Neuronal stem cell (in vitro differentiated cells): ENCODE measurements at regions not wholly inside any gene's neighbourhood (a gene's known extent, or its start where the extent isn't known, plus 50 kb on each side); places are given as distances from the start of the nearest gene placed in this dataset.

ENCODE experiments used
- DNase-seq: peaks from one replicate; pipeline ENCODE4 v3.0.0-alpha.2; 2013; ENCODE audit warnings: low spot score
- H2AFZ ChIP-seq: one replicate; pipeline ENCODE4 v1.6.1; 2013; ENCODE audit warnings: mild to moderate bottlenecking, low read length, inconsistent platforms
- H2AK5ac ChIP-seq: 2 replicates; pipeline ENCODE4 v1.6.1; 2013; ENCODE audit warnings: low read depth, mild to moderate bottlenecking, inconsistent platforms, low read length, moderate library complexity, mixed read lengths
- H2BK120ac ChIP-seq: 2 replicates; pipeline ENCODE4 v1.6.1; 2013; ENCODE audit warnings: low read depth, mild to moderate bottlenecking, inconsistent platforms, low read length, moderate library complexity, mixed read lengths
- H2BK12ac ChIP-seq: one replicate; pipeline ENCODE4 v1.6.1; 2013; ENCODE audit warnings: low read length, inconsistent platforms
- H2BK15ac ChIP-seq: 2 replicates; pipeline ENCODE4 v1.6.1; 2013; ENCODE audit warnings: mild to moderate bottlenecking, low read length, inconsistent platforms, mixed read lengths
- H2BK5ac ChIP-seq: one replicate; pipeline ENCODE4 v1.6.1; 2013; ENCODE audit warnings: inconsistent platforms, mild to moderate bottlenecking, low read length, moderate library complexity
- H3K14ac ChIP-seq: one replicate; pipeline ENCODE4 v1.6.1; 2013; ENCODE audit warnings: low read length, inconsistent platforms
- H3K18ac ChIP-seq: 2 replicates; pipeline ENCODE4 v1.6.1; 2013; ENCODE audit warnings: low read length, inconsistent platforms
- H3K23ac ChIP-seq: 2 replicates; pipeline ENCODE4 v1.6.1; 2013; ENCODE audit warnings: low read depth, mild to moderate bottlenecking, mixed read lengths, low read length, inconsistent platforms; ENCODE audit not compliant: poor library complexity
- H3K27ac ChIP-seq: replicated peaks from 3 replicates; pipeline ENCODE4 v1.5.1; 2013; ENCODE audit warnings: low read length, inconsistent platforms
- H3K27me3 ChIP-seq, 3 experiments: 2 replicates each; pipeline ENCODE4 v1.6.1; 2013; ENCODE audit warnings: low read length in 3 of 3, mild to moderate bottlenecking in 2 of 3, inconsistent platforms in 1 of 3, low read depth in 1 of 3, mixed read lengths in 1 of 3, moderate library complexity in 1 of 3; ENCODE audit not compliant: control insufficient read depth in 3 of 3, insufficient read depth in 3 of 3
- H3K36me3 ChIP-seq, 2 donors: replicated peaks in 1 of 2; 2 replicates each; pipeline ENCODE4 v1.6.1; 2013; ENCODE audit warnings: low read length in 2 of 2; ENCODE audit not compliant: control insufficient read depth in 2 of 2, insufficient read depth in 2 of 2
- H3K4ac ChIP-seq: 2 replicates; pipeline ENCODE4 v1.6.1; 2013; ENCODE audit warnings: inconsistent platforms, mild to moderate bottlenecking, low read length, moderate library complexity
- H3K4me1 ChIP-seq, 2 donors: 1 replicate in 1 of 2; 2 replicates in 1 of 2; pipeline ENCODE4 v1.6.1; 2013; ENCODE audit warnings: low read length in 2 of 2, low read depth in 1 of 2; ENCODE audit not compliant: control insufficient read depth in 2 of 2, insufficient read depth in 1 of 2
- H3K4me2 ChIP-seq: one replicate; pipeline ENCODE4 v1.6.1; 2013; ENCODE audit warnings: mild to moderate bottlenecking, low read length, inconsistent platforms; ENCODE audit not compliant: insufficient read depth, poor library complexity, severe bottlenecking
- H3K4me3 ChIP-seq, 2 donors: 2 replicates each; pipeline ENCODE4 v1.5.1; 2013; ENCODE audit warnings: low read length in 2 of 2, mild to moderate bottlenecking in 2 of 2, inconsistent platforms in 1 of 2, moderate library complexity in 1 of 2
- H3K79me1 ChIP-seq: one replicate; pipeline ENCODE4 v1.6.1; 2013; ENCODE audit warnings: low read depth, mild to moderate bottlenecking, inconsistent platforms, low read length, moderate library complexity
- H3K9ac ChIP-seq: one replicate; pipeline ENCODE4 v1.6.1; 2013; ENCODE audit warnings: mild to moderate bottlenecking, low read depth, low read length, inconsistent platforms; ENCODE audit not compliant: poor library complexity
- H3K9me3 ChIP-seq, 2 donors: replicated peaks in 1 of 2; 2 replicates each; pipeline versions ENCODE3 to v1.6.1; 2013; ENCODE audit warnings: low read length in 2 of 2, mild to moderate bottlenecking in 2 of 2, inconsistent platforms in 1 of 2, low read depth in 1 of 2, mixed read lengths in 1 of 2, moderate library complexity in 1 of 2; ENCODE audit not compliant: control insufficient read depth in 2 of 2, insufficient read depth in 1 of 2
- H4K8ac ChIP-seq: one replicate; pipeline ENCODE4 v1.6.1; 2013; ENCODE audit warnings: low read depth, mild to moderate bottlenecking, inconsistent platforms, low read length, moderate library complexity
- H4K91ac ChIP-seq: one replicate; pipeline ENCODE4 v1.6.1; 2013; ENCODE audit warnings: low read length, low read depth, mild to moderate bottlenecking, inconsistent platforms; ENCODE audit not compliant: poor library complexity
- WGBS, 2 donors: extraction: QIAGEN DNeasy Blood & Tissue Kit; methylation state at CpG; one replicate each; pipeline ENCODE4 v1.1.7; 2013; ENCODE audit warnings: missing lambda C conversion rate in 2 of 2, mixed read lengths in 1 of 2; ENCODE audit not compliant: insufficient read length in 2 of 2, insufficient replicate concordance in 1 of 2; ENCODE audit errors: extremely low coverage in 2 of 2; 5-methylcytosine and 5-hydroxymethylcytosine counted together

DNA sequence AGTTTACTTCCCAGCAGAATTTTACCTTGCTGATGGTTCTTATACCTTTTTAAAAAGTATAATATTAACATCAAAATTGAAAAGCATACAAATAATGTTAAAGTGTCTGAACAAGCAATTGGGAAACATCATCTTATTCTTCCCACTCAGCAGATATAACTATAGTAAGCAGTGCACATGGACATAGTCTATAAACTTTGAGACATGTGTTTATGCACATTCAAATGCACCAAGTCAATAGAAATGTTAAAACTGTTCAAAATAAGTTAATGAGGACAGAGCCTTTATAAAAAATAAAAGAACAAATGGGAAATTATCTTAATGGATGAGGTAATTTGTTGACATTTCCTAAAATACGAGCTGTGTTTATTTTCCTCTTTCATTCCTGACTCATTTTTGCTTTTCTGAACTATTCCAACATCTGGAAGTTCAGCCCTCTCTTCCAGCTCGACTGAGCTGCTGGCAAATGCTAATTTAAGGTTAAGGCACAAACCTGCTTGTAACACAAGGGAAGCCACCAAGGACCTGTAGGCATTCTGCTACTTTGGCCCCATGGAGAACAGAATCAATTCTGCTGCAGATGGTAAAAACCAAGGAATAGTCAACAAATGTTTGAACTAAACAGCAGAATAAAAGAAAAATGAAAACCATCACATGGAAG is 110.3 kb upstream of the MAP3K4 start:
- no peak overlapping the region for H3K18ac ChIP-seq
- no peak overlapping the region for H3K27ac ChIP-seq
- H3K4me3 ChIP-seq: no peak overlapping the region
- H2AK5ac ChIP-seq: no peak overlapping the region
- no peak overlapping the region for H3K14ac ChIP-seq
- H3K79me1 ChIP-seq: no peaks in the 10 kb centered on the region
- H2BK120ac ChIP-seq: no peak overlapping the region
- H4K8ac ChIP-seq: no peak overlapping the region
- DNase-seq: no peak
- H3K9me3 ChIP-seq: no peaks in the 10 kb centered on the region
- H3K23ac ChIP-seq: no peak overlapping the region
- H4K91ac ChIP-seq: no peak overlapping the region
- H3K36me3 ChIP-seq: no peaks in the 10 kb centered on the region
- H3K9ac ChIP-seq: no peak overlapping the region
- no CpG with 5 or more reads among the region's 2 CpGs for WGBS, 2 donors
- peaks cover 0 to 3% of the 10 kb centered on the region in 2 donors for H3K4me1 ChIP-seq
- no peak overlapping the region for H3K4ac ChIP-seq
- H2AFZ ChIP-seq: no peak overlapping the region
- H3K4me2 ChIP-seq: no peak overlapping the region
- H2BK15ac ChIP-seq: no peak overlapping the region
- H3K27me3 ChIP-seq: no peaks in the 10 kb centered on the region
- H2BK5ac ChIP-seq: no peak overlapping the region
- no peak overlapping the region for H2BK12ac ChIP-seq

DNA sequence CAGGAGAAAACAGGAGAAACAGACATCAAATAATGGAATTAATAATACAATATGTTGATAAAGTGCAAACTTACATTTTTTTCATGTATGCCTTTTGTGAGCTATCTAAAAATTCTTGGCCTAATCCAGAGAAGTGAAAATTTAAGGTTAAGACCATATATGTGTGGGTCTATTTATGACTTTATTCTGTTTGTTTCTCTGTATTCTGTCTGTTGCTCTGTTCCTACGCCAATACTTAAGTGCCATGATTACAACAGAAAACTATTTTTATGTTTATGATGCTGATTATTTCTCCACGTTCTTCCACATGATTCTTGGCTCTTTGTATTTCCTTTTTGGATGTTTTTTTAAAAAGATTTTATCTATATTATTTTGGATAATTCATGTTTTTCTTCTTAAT is 109.6 kb upstream of the MAP3K4 start:
- Histone ChIP-seq H3K14ac (no peak overlapping the region), H3K27me3 (no peaks in the 10 kb centered on the region), H3K4me1 (peaks cover 0 to 3% of the 10 kb centered on the region in 2 donors), H3K9ac (no peak overlapping the region), H4K91ac (no peak overlapping the region), H2BK120ac (no peak overlapping the region), H2BK5ac (no peak overlapping the region), H3K4ac (no peak overlapping the region), H2BK12ac (no peak overlapping the region), H3K23ac (no peak overlapping the region), H3K4me2 (no peak overlapping the region), H2AK5ac (no peak overlapping the region), H3K36me3 (no peaks in the 10 kb centered on the region), H3K4me3 (no peak overlapping the region), H3K18ac (no peak overlapping the region), H2AFZ (no peak overlapping the region), H2BK15ac (no peak overlapping the region), H4K8ac (no peak overlapping the region), H3K27ac (no peak overlapping the region), H3K9me3 (no peaks in the 10 kb centered on the region), H3K79me1 (no peaks in the 10 kb centered on the region)
- no peak for DNase-seq
- WGBS, 2 donors: no CpG with 5 or more reads among the region's 2 CpGs

DNA sequence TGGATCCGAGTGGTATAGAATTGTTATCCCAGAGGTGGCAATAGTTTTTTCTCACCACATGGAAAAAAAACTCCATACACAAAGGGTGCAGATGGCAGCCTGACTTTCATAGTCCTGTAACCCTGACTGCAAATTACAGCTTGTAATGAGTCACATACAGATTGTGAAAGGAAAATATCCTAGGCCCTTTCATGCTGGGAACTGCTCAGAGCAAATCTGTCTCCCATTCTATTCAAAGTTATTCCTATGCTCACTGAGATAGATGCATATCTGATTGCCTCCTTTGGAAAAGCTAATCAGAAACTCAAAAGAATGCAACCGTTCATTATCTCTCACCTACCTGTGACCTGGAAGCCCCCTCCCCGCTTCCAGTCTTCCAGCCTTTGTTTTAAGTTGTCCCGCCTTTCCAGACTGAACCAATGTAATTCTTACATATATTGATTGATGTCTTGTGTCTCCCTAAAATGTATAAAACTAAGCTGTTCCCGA is 108.7 kb upstream of the MAP3K4 start:
- no peaks in the 10 kb centered on the region for H3K27me3 ChIP-seq
- H3K4me3 ChIP-seq: no peak overlapping the region
- H4K91ac ChIP-seq: no peak overlapping the region
- H2AK5ac ChIP-seq: no peak overlapping the region
- DNase-seq: no peak
- no peak overlapping the region for H3K27ac ChIP-seq
- H3K36me3 ChIP-seq: no peaks in the 10 kb centered on the region
- no peak overlapping the region for H4K8ac ChIP-seq
- H2BK12ac ChIP-seq: no peak overlapping the region
- no peaks in the 10 kb centered on the region for H3K9me3 ChIP-seq
- H3K18ac ChIP-seq: no peak overlapping the region
- H3K4me1 ChIP-seq: peaks cover 0 to under 1% of the 10 kb centered on the region in 2 donors
- no CpG with 5 or more reads among the region's 5 CpGs for WGBS, 2 donors
- H3K23ac ChIP-seq: peak overlapping the region; percentile 29
- H2AFZ ChIP-seq: no peak overlapping the region
- no peak overlapping the region for H2BK5ac ChIP-seq
- no peak overlapping the region for H3K4ac ChIP-seq
- no peak overlapping the region for H2BK15ac ChIP-seq
- H2BK120ac ChIP-seq: no peak overlapping the region
- H3K14ac ChIP-seq: no peak overlapping the region
- H3K9ac ChIP-seq: no peak overlapping the region
- H3K4me2 ChIP-seq: no peak overlapping the region
- no peaks in the 10 kb centered on the region for H3K79me1 ChIP-seq

DNA sequence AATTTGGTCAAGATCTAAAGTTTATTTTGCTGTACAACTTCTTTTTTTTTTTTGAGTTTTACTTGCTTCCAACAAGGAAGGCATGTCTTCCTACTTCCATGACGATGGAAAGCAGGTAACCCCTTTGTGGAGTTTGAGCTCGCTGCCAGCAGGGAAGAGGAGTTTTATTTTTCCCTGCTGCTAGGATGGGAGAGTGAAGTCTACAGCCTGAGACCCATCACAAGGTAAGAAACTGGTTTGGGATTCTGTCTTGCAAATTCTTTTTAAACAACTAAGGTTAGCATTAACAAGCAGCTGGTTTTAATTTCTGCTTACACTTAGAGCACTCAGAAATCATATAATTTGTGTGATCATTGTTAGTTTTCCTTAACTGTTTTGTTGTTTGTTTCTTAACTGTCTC is 108.0 kb upstream of the MAP3K4 start:
- Histone ChIP-seq H4K8ac (no peak overlapping the region), H3K14ac (no peak overlapping the region), H3K79me1 (no peaks in the 10 kb centered on the region), H3K4ac (no peak overlapping the region), H3K4me3 (no peak overlapping the region), H3K9ac (no peak overlapping the region), H3K23ac (no peak overlapping the region), H2BK120ac (no peak overlapping the region), H2BK12ac (no peak overlapping the region), H3K4me2 (no peak overlapping the region), H3K18ac (no peak overlapping the region), H3K4me1 (no peaks in the 10 kb centered on the region), H2AFZ (no peak overlapping the region), H2AK5ac (no peak overlapping the region), H2BK15ac (no peak overlapping the region), H4K91ac (no peak overlapping the region), H3K36me3 (no peaks in the 10 kb centered on the region), H3K27me3 (no peaks in the 10 kb centered on the region), H3K9me3 (no peaks in the 10 kb centered on the region), H2BK5ac (no peak overlapping the region), H3K27ac (no peak overlapping the region)
- no CpG with 5 or more reads among the region's 2 CpGs for WGBS, 2 donors
- DNase-seq: no peak
